Panc1 (cell line): ENCODE measurements at regions not wholly inside any gene's neighbourhood (a gene's known extent, or its start where the extent isn't known, plus 50 kb on each side); places are given as distances from the start of the nearest gene placed in this dataset.

Source experiments
- ATAC-seq: fragments of 200-7000 bp; cut with Tn5 transposase; 2 replicates; pipeline ENCODE4 v1.9.1; 2020; ENCODE audit warnings: mild to moderate bottlenecking, moderate library complexity
- BruUV-seq: library from RNA; stranded (reverse); fragments of 400-500 nt; replicated peaks from 2 replicates; lab custom pipeline; 2021; lab: Mats Ljungman, UMichigan
- CTCF ChIA-PET: fragments of 300-600 bp; sonication (Branson Sonifier 250); formaldehyde crosslinking; loops from one replicate; lab custom pipeline; 2022; ENCODE audit warnings: antibody characterized with exemption; lab: Charles Lee
- POLR2A ChIA-PET: fragments of 300-600 bp; sonication (Branson Sonifier 250); formaldehyde crosslinking; loops from one replicate; lab custom pipeline; 2022; ENCODE audit warnings: antibody characterized with exemption; lab: Charles Lee
- DNase-seq: peaks from one replicate; pipeline ENCODE4 v3.0.0-alpha.2; 2010; ENCODE audit warnings: low read depth, low spot score
- H3K27ac ChIP-seq: 2 replicates; pipeline ENCODE4 v1.5.1; 2011; ENCODE audit warnings: mild to moderate bottlenecking, low read length, inconsistent platforms
- H3K27me3 ChIP-seq: fragments of 200-500 bp; sonication (Bioruptor generic); 2 replicates; pipeline ENCODE4 v1.6.0; 2014; ENCODE audit warnings: low read length, inconsistent platforms; ENCODE audit not compliant: control insufficient read depth, insufficient read depth
- H3K36me3 ChIP-seq: fragments of 200-500 bp; sonication (Bioruptor generic); 2 replicates; pipeline ENCODE4 v1.5.1; 2014; ENCODE audit warnings: inconsistent platforms, mild to moderate bottlenecking, low read length, moderate library complexity; ENCODE audit not compliant: control insufficient read depth, insufficient read depth
- H3K4me1 ChIP-seq: 2 replicates; pipeline ENCODE4 v1.5.1; 2011; ENCODE audit warnings: inconsistent platforms, mild to moderate bottlenecking, low read length, moderate library complexity; ENCODE audit not compliant: control insufficient read depth, insufficient read depth
- H3K4me3 ChIP-seq, 2 experiments: 2 replicates each; pipeline ENCODE4 v1.5.1; 2011 to 2012; ENCODE audit warnings: low read depth in 2 of 2, low read length in 2 of 2, mild to moderate bottlenecking in 2 of 2, inconsistent platforms in 1 of 2, moderate library complexity in 1 of 2
- H3K9me3 ChIP-seq: fragments of 200-500 bp; sonication (Bioruptor generic); 2 replicates; pipeline ENCODE4 v1.5.1; 2014; ENCODE audit warnings: low read depth, mild to moderate bottlenecking, inconsistent platforms, low read length, moderate library complexity; ENCODE audit not compliant: control insufficient read depth, insufficient read depth
- POLR2AphosphoS5 ChIP-seq: IDR thresholded peaks from 2 replicates; pipeline ENCODE4 v1.6.1; 2012; ENCODE audit warnings: mild to moderate bottlenecking, low read depth, low read length, moderate library complexity
- SIN3A ChIP-seq: IDR thresholded peaks from 2 replicates; pipeline ENCODE4 v1.6.1; 2012; ENCODE audit warnings: low read depth, mild to moderate bottlenecking, low read length, moderate library complexity, borderline replicate concordance; ENCODE audit not compliant: insufficient read depth
- TCF7L2 ChIP-seq: IDR thresholded peaks from 2 replicates; pipeline ENCODE4 v1.6.1; 2011; ENCODE audit warnings: mild to moderate bottlenecking, low read depth, low read length, inconsistent platforms
- in situ Hi-C: cut with HindIII; loops from 2 replicates; pipeline ENCODE4 v1.10.0; 2016; ENCODE audit warnings: low sequenced_read_pairs, low pct_unique_long_range_greater_than_20kb
- intact Hi-C: fragments of 100-400 bp; cut with micrococcal nuclease; formaldehyde crosslinking; loops from one replicate; pipeline ENCODE4 v1.10.0; 2022; ENCODE audit not compliant: unreplicated experiment
- TF ChIP-seq, protein P1 (sequence below), 2 experiments: IDR thresholded peaks; 2 replicates each; pipeline ENCODE4 v1.6.1; 2011 to 2012; ENCODE audit warnings: low read depth in 2 of 2, control low read depth in 1 of 2, low read length in 1 of 2, mild to moderate bottlenecking in 1 of 2, moderate library complexity in 1 of 2; ENCODE audit not compliant: insufficient read depth in 1 of 2
- TF ChIP-seq, protein P2 (sequence below): fragments of 450-650 bp; IDR thresholded peaks from 2 replicates; pipeline ENCODE4 v1.5.1; 2017; ENCODE audit warnings: mild to moderate bottlenecking

DNA sequence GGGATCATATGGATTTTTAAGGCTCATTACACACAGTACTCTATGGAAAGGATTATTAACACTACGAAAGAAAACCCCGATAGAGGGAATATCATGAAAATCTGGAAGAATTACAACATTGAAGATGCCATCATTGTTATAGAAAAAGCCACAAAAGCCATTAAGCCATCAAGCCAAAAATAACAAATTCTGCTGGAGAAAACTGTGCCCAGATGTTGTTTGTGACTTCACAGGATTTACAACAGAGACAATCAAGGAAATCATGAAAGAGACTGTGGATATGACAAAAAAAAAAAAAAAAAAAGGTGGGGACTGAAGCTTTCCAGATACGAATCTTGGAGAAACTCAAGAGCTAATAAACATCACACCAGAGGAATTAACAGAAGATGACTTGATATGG is 433.8 kb upstream of the CDH6 start:
- no peak for DNase-seq
- no peak for ATAC-seq
- in situ Hi-C loops (no loop called here), intact Hi-C loops (no loop called here)
- no TSS peak for BruUV-seq
- ChIA-PET CTCF (no interaction called here), POLR2A (no interaction called here)
- Histone ChIP-seq H3K9me3 (peaks cover 2% of the 10 kb centered on the region; the same call in 1 of the 2 replicates), H3K4me1 (no peaks in the 10 kb centered on the region), H3K27ac (no peak overlapping the region), H3K4me3 (no peak overlapping the region), H3K27me3 (no peaks in the 10 kb centered on the region), H3K36me3 (no peaks in the 10 kb centered on the region)
- TF ChIP-seq SIN3A (no peak), TCF7L2 (no peak), POLR2AphosphoS5 (no peak)
- TF ChIP-seq, protein P1, sequence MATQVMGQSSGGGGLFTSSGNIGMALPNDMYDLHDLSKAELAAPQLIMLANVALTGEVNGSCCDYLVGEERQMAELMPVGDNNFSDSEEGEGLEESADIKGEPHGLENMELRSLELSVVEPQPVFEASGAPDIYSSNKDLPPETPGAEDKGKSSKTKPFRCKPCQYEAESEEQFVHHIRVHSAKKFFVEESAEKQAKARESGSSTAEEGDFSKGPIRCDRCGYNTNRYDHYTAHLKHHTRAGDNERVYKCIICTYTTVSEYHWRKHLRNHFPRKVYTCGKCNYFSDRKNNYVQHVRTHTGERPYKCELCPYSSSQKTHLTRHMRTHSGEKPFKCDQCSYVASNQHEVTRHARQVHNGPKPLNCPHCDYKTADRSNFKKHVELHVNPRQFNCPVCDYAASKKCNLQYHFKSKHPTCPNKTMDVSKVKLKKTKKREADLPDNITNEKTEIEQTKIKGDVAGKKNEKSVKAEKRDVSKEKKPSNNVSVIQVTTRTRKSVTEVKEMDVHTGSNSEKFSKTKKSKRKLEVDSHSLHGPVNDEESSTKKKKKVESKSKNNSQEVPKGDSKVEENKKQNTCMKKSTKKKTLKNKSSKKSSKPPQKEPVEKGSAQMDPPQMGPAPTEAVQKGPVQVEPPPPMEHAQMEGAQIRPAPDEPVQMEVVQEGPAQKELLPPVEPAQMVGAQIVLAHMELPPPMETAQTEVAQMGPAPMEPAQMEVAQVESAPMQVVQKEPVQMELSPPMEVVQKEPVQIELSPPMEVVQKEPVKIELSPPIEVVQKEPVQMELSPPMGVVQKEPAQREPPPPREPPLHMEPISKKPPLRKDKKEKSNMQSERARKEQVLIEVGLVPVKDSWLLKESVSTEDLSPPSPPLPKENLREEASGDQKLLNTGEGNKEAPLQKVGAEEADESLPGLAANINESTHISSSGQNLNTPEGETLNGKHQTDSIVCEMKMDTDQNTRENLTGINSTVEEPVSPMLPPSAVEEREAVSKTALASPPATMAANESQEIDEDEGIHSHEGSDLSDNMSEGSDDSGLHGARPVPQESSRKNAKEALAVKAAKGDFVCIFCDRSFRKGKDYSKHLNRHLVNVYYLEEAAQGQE (IDR thresholded peaks at IDR 0.05; ENCODE audit: insufficient read depth in 1 of 2, low read depth in 2 of 2, low read length in 1 of 2) = no peak
- TF ChIP-seq, protein P2, sequence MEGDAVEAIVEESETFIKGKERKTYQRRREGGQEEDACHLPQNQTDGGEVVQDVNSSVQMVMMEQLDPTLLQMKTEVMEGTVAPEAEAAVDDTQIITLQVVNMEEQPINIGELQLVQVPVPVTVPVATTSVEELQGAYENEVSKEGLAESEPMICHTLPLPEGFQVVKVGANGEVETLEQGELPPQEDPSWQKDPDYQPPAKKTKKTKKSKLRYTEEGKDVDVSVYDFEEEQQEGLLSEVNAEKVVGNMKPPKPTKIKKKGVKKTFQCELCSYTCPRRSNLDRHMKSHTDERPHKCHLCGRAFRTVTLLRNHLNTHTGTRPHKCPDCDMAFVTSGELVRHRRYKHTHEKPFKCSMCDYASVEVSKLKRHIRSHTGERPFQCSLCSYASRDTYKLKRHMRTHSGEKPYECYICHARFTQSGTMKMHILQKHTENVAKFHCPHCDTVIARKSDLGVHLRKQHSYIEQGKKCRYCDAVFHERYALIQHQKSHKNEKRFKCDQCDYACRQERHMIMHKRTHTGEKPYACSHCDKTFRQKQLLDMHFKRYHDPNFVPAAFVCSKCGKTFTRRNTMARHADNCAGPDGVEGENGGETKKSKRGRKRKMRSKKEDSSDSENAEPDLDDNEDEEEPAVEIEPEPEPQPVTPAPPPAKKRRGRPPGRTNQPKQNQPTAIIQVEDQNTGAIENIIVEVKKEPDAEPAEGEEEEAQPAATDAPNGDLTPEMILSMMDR = no peak

DNA sequence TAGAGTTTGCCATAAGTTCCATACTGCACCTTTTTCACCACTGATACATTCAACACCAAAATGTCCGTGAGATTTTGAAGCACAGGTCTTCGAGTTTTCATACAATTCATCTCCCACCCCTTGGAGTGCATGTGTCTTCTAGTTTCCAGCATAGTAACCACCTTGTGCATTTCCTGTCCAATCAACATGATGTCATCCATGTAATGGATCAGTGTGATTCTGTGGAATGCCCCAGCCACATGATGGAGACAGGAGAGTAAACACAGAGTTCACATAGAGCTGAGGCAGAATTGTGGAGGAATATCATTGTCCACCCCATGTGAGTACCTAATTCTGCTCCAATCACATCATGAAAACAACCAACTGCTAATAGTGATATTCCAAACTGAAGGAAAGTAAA is 441.5 kb upstream of the CDH6 start:
- no peak overlapping the region for H3K27ac ChIP-seq
- BruUV-seq = no TSS peak
- DNase-seq (no peak), ATAC-seq (no peak)
- in situ Hi-C loops = no loop called here
- intact Hi-C loops = no loop called here
- CTCF ChIA-PET = no interaction called here
- H3K27me3 ChIP-seq = no peaks in the 10 kb centered on the region
- POLR2A ChIA-PET = no interaction called here
- no peak overlapping the region for H3K4me3 ChIP-seq
- H3K36me3 ChIP-seq = no peaks in the 10 kb centered on the region
- H3K9me3 ChIP-seq = no peaks in the 10 kb centered on the region
- H3K4me1 ChIP-seq = no peaks in the 10 kb centered on the region
- no peak for TF ChIP-seq SIN3A

DNA sequence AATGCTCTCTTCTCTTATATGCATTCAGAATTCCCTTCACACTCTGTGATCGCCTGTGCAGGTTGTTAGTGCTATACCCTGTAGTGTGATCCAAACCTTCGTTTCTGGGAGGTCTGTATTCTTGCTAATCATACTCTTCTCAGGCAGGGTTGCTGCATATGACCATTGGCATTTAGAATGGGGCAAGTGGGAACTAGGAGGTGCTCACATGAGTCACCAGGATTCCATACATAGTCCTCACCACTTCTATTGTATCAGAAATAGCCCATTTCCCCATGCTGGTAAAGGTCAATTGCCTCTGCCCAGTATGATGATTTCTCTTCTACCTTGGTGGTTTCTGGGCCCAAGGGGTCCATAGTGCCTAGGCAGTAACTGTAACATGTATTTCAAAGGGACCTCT is 443.5 kb upstream of the CDH6 start:
- Histone ChIP-seq H3K36me3 (no peaks in the 10 kb centered on the region), H3K27me3 (no peaks in the 10 kb centered on the region), H3K4me3 (no peak overlapping the region), H3K4me1 (no peaks in the 10 kb centered on the region), H3K9me3 (no peaks in the 10 kb centered on the region), H3K27ac (no peak overlapping the region)
- TF ChIP-seq POLR2AphosphoS5 = no peak
- CTCF ChIA-PET = no interaction called here
- BruUV-seq = no TSS peak
- DNase-seq = no peak
- POLR2A ChIA-PET = no interaction called here
- intact Hi-C loops = no loop called here
- in situ Hi-C loops = no loop called here
- no peak for ATAC-seq
